HCT116 (cell line): ENCODE measurements at regions not wholly inside any gene's neighbourhood (a gene's known extent, or its start where the extent isn't known, plus 50 kb on each side); places are given as distances from the start of the nearest gene placed in this dataset.

Source experiments
- ATAC-seq: fragments of 200-7000 bp; cut with Tn5 transposase; 2 replicates; pipeline ENCODE4 v1.9.1; 2020; ENCODE audit warnings: mild to moderate bottlenecking, moderate library complexity
- BruUV-seq: library from RNA; stranded (reverse); fragments of 400-500 nt; replicated peaks from 2 replicates; lab custom pipeline; 2021; lab: Mats Ljungman, UMichigan
- CTCF ChIA-PET: fragments of 300-600 bp; sonication (Branson Sonifier 250); formaldehyde crosslinking; loops from one replicate; lab custom pipeline; 2021; ENCODE audit warnings: antibody characterized with exemption; lab: Charles Lee
- POLR2A ChIA-PET: fragments of 300-600, 350-600 bp; sonication (Branson Sonifier 250); formaldehyde crosslinking; loops from one replicate; lab custom pipeline; 2021; ENCODE audit warnings: antibody characterized with exemption; lab: Charles Lee
- RAD21 ChIA-PET, 2 experiments: fragments of 300-600 bp; sonication (Branson Sonifier 250); formaldehyde crosslinking; loops; one replicate each; lab custom pipeline; 2023; ENCODE audit warnings: low total read pairs in 2 of 2; ENCODE audit not compliant: uncharacterized antibody in 2 of 2, unreplicated experiment in 2 of 2, low non-redundant PET in 1 of 2; lab: Charles Lee
- DNase-seq: peaks from one replicate; pipeline ENCODE4 v3.0.0-alpha.2; 2010; ENCODE audit warnings: low read depth, low spot score
- H2AFZ ChIP-seq: fragments of 200-600 bp; shearing (Covaris generic), sonication (generic); 2 replicates; pipeline ENCODE4 v1.6.1; 2017; ENCODE audit warnings: low read depth, mixed run types, mixed read lengths, antibody characterized with exemption, low read length; ENCODE audit not compliant: poor library complexity, severe bottlenecking
- H3K27ac ChIP-seq: 2 replicates; pipeline ENCODE4 v1.5.1; 2012; ENCODE audit warnings: low read depth, low read length
- H3K27me3 ChIP-seq: fragments of 200-600 bp; sonication (generic); 2 replicates; pipeline ENCODE4 v1.6.1; 2016; ENCODE audit warnings: mixed run types, low read length, mixed read lengths; ENCODE audit not compliant: insufficient read depth
- H3K36me3 ChIP-seq, 2 experiments: fragments of 200-500 bp in 1 of 2; fragments of 200-600 bp in 1 of 2; sonication (Bioruptor generic) in 1 of 2; sonication (generic) in 1 of 2; 2 replicates each; pipeline versions ENCODE4 v1.5.1 to v1.6.1; 2014 to 2016; ENCODE audit warnings: low read length in 2 of 2, inconsistent platforms in 1 of 2, mixed read lengths in 1 of 2, mixed run types in 1 of 2; ENCODE audit not compliant: insufficient read depth in 2 of 2, control insufficient read depth in 1 of 2
- H3K4me1 ChIP-seq, 2 experiments: fragments of 200-600 bp in 1 of 2; sonication (generic) in 1 of 2; 2 replicates each; pipeline versions ENCODE4 v1.5.1 to v1.6.1; 2012 to 2017; ENCODE audit warnings: low read length in 2 of 2, inconsistent platforms in 1 of 2, mild to moderate bottlenecking in 1 of 2, mixed read lengths in 1 of 2, mixed run types in 1 of 2, moderate library complexity in 1 of 2; ENCODE audit not compliant: insufficient read depth in 2 of 2, control insufficient read depth in 1 of 2
- H3K4me2 ChIP-seq: fragments of 200-600 bp; sonication (generic); 2 replicates; pipeline ENCODE4 v1.6.1; 2017; ENCODE audit warnings: mixed run types, low read length, mixed read lengths
- H3K4me3 ChIP-seq, 2 experiments: fragments of 200-600 bp in 1 of 2; sonication (generic) in 1 of 2; replicated peaks in 1 of 2; 2 replicates each; pipeline ENCODE4 v1.5.1; 2011 to 2016; ENCODE audit warnings: low read length in 2 of 2, control low read depth in 1 of 2, low read depth in 1 of 2, mild to moderate bottlenecking in 1 of 2, mixed read lengths in 1 of 2, mixed run types in 1 of 2
- H3K79me2 ChIP-seq: fragments of 200-600 bp; sonication (generic); 2 replicates; pipeline ENCODE4 v1.6.1; 2017; ENCODE audit warnings: mild to moderate bottlenecking, mixed run types, low read length, moderate library complexity, mixed read lengths; ENCODE audit not compliant: insufficient read depth
- H3K9ac ChIP-seq: fragments of 200-600 bp; sonication (generic); 2 replicates; pipeline ENCODE4 v1.6.1; 2016; ENCODE audit warnings: low read length, mixed read lengths
- H3K9me2 ChIP-seq: fragments of 200-600 bp; sonication (generic), shearing (Covaris generic); 2 replicates; pipeline ENCODE4 v1.6.1; 2017; ENCODE audit warnings: mixed run types, mild to moderate bottlenecking, moderate library complexity; ENCODE audit not compliant: insufficient read depth
- H3K9me3 ChIP-seq, 2 experiments: fragments of 200-500 bp in 1 of 2; fragments of 200-600 bp in 1 of 2; sonication (Bioruptor generic) in 1 of 2; sonication (generic) in 1 of 2; 2 replicates each; pipeline ENCODE4 v1.6.1; 2014 to 2017; ENCODE audit warnings: low read length in 2 of 2, mixed read lengths in 2 of 2, inconsistent platforms in 1 of 2, low read depth in 1 of 2, mild to moderate bottlenecking in 1 of 2, mixed run types in 1 of 2, moderate library complexity in 1 of 2; ENCODE audit not compliant: control insufficient read depth in 1 of 2, insufficient read depth in 1 of 2
- H4K20me1 ChIP-seq: fragments of 200-600 bp; sonication (generic), shearing (Covaris generic); 2 replicates; pipeline ENCODE4 v1.6.1; 2017; ENCODE audit warnings: mixed run types, mild to moderate bottlenecking, moderate library complexity; ENCODE audit not compliant: insufficient read depth
- ATF3 ChIP-seq: IDR thresholded peaks from 2 replicates; pipeline ENCODE4 v1.6.1; 2012
- CBX3 ChIP-seq: IDR thresholded peaks from 2 replicates; pipeline ENCODE4 v1.6.1; 2012; ENCODE audit warnings: low read depth
- CTCF ChIP-seq, 3 experiments: fragments of 200-600 bp in 1 of 3; sonication (generic) in 1 of 3; IDR thresholded peaks in 2 of 3; conservative IDR thresholded peaks in 1 of 3; 2 replicates each; pipeline ENCODE4 v1.5.1; 2012 to 2017; ENCODE audit warnings: low read depth in 2 of 3, low read length in 2 of 3, antibody characterized with exemption in 1 of 3, borderline replicate concordance in 1 of 3, control low read depth in 1 of 3, mild to moderate bottlenecking in 1 of 3, mixed read lengths in 1 of 3, mixed run types in 1 of 3, moderate library complexity in 1 of 3; ENCODE audit not compliant: insufficient read depth in 1 of 3
- ELF1 ChIP-seq: IDR thresholded peaks from 2 replicates; pipeline ENCODE4 v1.6.1; 2012; ENCODE audit warnings: low read depth, borderline replicate concordance
- EZH2 ChIP-seq: fragments of 200-600 bp; sonication (generic); IDR thresholded peaks from 2 replicates; pipeline ENCODE4 v1.6.1; 2017; ENCODE audit warnings: antibody characterized with exemption, mixed run types
- EZH2phosphoT487 ChIP-seq: fragments of 200-600 bp; IDR thresholded peaks from 2 replicates; pipeline ENCODE4 v1.6.1; 2018; ENCODE audit warnings: antibody characterized with exemption, borderline replicate concordance
- FOSL1 ChIP-seq: IDR thresholded peaks from 2 replicates; pipeline ENCODE4 v1.6.1; 2012; ENCODE audit warnings: low read depth
- JUND ChIP-seq: IDR thresholded peaks from 2 replicates; pipeline ENCODE4 v1.6.1; 2012
- POLR2A ChIP-seq: IDR thresholded peaks from 2 replicates; pipeline ENCODE4 v1.7.0; 2011; ENCODE audit warnings: borderline replicate concordance; ENCODE audit not compliant: insufficient read depth, insufficient read length; ENCODE audit errors: extremely low read depth
- POLR2AphosphoS5 ChIP-seq: IDR thresholded peaks from 2 replicates; pipeline ENCODE4 v1.6.1; 2011; ENCODE audit warnings: mild to moderate bottlenecking, low read depth, low read length, moderate library complexity
- RAD21 ChIP-seq: IDR thresholded peaks from 2 replicates; pipeline ENCODE4 v1.6.1; 2012; ENCODE audit warnings: low read depth, mild to moderate bottlenecking
- SIN3A ChIP-seq: IDR thresholded peaks from 2 replicates; pipeline ENCODE4 v1.6.1; 2012; ENCODE audit warnings: low read depth
- SP1 ChIP-seq: IDR thresholded peaks from 2 replicates; pipeline ENCODE4 v1.6.1; 2012; ENCODE audit warnings: low read depth
- SRF ChIP-seq: IDR thresholded peaks from 2 replicates; pipeline ENCODE4 v1.6.1; 2012; ENCODE audit warnings: low read depth
- TCF7L2 ChIP-seq: IDR thresholded peaks from 2 replicates; pipeline ENCODE4 v1.7.0; 2011; ENCODE audit warnings: borderline replicate concordance, inconsistent platforms; ENCODE audit not compliant: insufficient read depth, insufficient read length; ENCODE audit errors: extremely low read depth
- YY1 ChIP-seq: IDR thresholded peaks from 2 replicates; pipeline ENCODE4 v1.6.1; 2011; ENCODE audit warnings: low read length, low read depth, moderate library complexity, mild to moderate bottlenecking; ENCODE audit not compliant: insufficient replicate concordance; ENCODE audit errors: extremely low read depth
- ZBTB33 ChIP-seq: IDR thresholded peaks from 2 replicates; pipeline ENCODE4 v1.6.1; 2011; ENCODE audit warnings: mild to moderate bottlenecking, low read length, moderate library complexity; ENCODE audit not compliant: insufficient replicate concordance; ENCODE audit errors: extremely low read depth
- ZFX ChIP-seq: fragments of 450-650 bp; IDR thresholded peaks from 2 replicates; pipeline ENCODE4 v1.6.1; 2017
- ZNF274 ChIP-seq: fragments of 200-500 bp; sonication (Bioruptor generic); IDR thresholded peaks from 2 replicates; pipeline ENCODE4 v1.6.1; 2014; ENCODE audit warnings: mild to moderate bottlenecking, low read depth, low read length, inconsistent platforms
- intact Hi-C: fragments of 100-400 bp; cut with micrococcal nuclease; formaldehyde crosslinking; loops from 2 replicates; pipeline ENCODE4 v1.10.0; 2022
- TF ChIP-seq, protein P1 (sequence below): IDR thresholded peaks from 2 replicates; pipeline ENCODE4 v1.6.1; 2012

- CTCF ChIA-PET, result no interaction called here
- no peak overlapping the region for H3K4me3 ChIP-seq
- no peaks in the 10 kb centered on the region for H3K79me2 ChIP-seq
- no peaks in the 10 kb centered on the region for H3K36me3 ChIP-seq
- TF ChIP-seq EZH2 (no peak), SRF (no peak), RAD21 (no peak), ZNF274 (no peak), CBX3 (no peak), POLR2AphosphoS5 (no peak), ATF3 (no peak), SIN3A (no peak), CTCF (IDR thresholded peaks at IDR 0.05 in 2 of 3, conservative IDR thresholded peaks at IDR 0.05 in 1 of 3; ENCODE audit: borderline replicate concordance in 1 of 3, insufficient read depth in 1 of 3, low read depth in 2 of 3, low read length in 2 of 3) (no peak), EZH2phosphoT487 (no peak), SP1 (no peak), YY1 (no peak), FOSL1 (no peak), POLR2A (no peak), JUND (no peak), ZFX (no peak), ELF1 (no peak), ZBTB33 (no peak), TCF7L2 (no peak)
- TF ChIP-seq, protein P1, sequence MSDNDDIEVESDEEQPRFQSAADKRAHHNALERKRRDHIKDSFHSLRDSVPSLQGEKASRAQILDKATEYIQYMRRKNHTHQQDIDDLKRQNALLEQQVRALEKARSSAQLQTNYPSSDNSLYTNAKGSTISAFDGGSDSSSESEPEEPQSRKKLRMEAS, result no peak
- peaks cover 28 to 32% of the 10 kb centered on the region in 2 experiments for H3K4me1 ChIP-seq
- no peaks in the 10 kb centered on the region for H3K9me2 ChIP-seq
- RAD21 ChIA-PET, result no interaction called here
- ATAC-seq, result no peak
- H3K4me2 ChIP-seq, result no peak overlapping the region
- POLR2A ChIA-PET, result no interaction called here
- H3K27me3 ChIP-seq, result no peaks in the 10 kb centered on the region
- intact Hi-C loops, result no loop called here
- H3K9me3 ChIP-seq, result no peaks in the 10 kb centered on the region
- BruUV-seq, result no TSS peak
- H3K9ac ChIP-seq, result no peak overlapping the region
- no peak for DNase-seq
- H2AFZ ChIP-seq, result no peak overlapping the region
- no peaks in the 10 kb centered on the region for H4K20me1 ChIP-seq
- no peak overlapping the region for H3K27ac ChIP-seq
Observed at GRCh38 chr10:60710041-60710440, 68.2 kb upstream of the CDK1 start.
